CD14-positive monocyte (primary cell): ENCODE measurements at regions not wholly inside any gene's neighbourhood (a gene's known extent, or its start where the extent isn't known, plus 50 kb on each side); places are given as distances from the start of the nearest gene placed in this dataset.
A peak's percentile ranks its signal among the peaks of the same experiment; 100 is the strongest.

Experiments
- DNase-seq, 3 donors: peaks; one replicate each; pipeline ENCODE4 v3.0.0-alpha.2; 2011 to 2022
- H2AFZ ChIP-seq: 2 replicates; pipeline ENCODE4 v1.6.0; 2012; ENCODE audit warnings: mild to moderate bottlenecking, low read depth, low read length, inconsistent platforms; ENCODE audit not compliant: insufficient read depth, poor library complexity, severe bottlenecking
- H3K27ac ChIP-seq, 2 donors: 1 replicate in 1 of 2; 2 replicates in 1 of 2; pipeline ENCODE4 v1.5.1; 2012 to 2013; ENCODE audit warnings: low read length in 2 of 2, control low read depth in 1 of 2, inconsistent platforms in 1 of 2, low read depth in 1 of 2, mild to moderate bottlenecking in 1 of 2
- H3K27me3 ChIP-seq, 2 donors: one replicate each; pipeline versions ENCODE4 v1.6.0 to v1.6.1; 2011 to 2013; ENCODE audit warnings: low read length in 2 of 2; ENCODE audit not compliant: control insufficient read depth in 2 of 2, insufficient read depth in 2 of 2
- H3K36me3 ChIP-seq, 2 donors: replicated peaks in 1 of 2; 1 replicate in 1 of 2; 2 replicates in 1 of 2; pipeline versions ENCODE4 v1.5.1 to v1.6.1; 2012 to 2013; ENCODE audit warnings: low read length in 2 of 2, control low read depth in 1 of 2, inconsistent platforms in 1 of 2, mild to moderate bottlenecking in 1 of 2; ENCODE audit not compliant: insufficient read depth in 2 of 2, control insufficient read depth in 1 of 2
- H3K4me1 ChIP-seq, 2 donors: 1 replicate in 1 of 2; 2 replicates in 1 of 2; pipeline versions ENCODE4 v1.5.1 to v1.6.1; 2012 to 2013; ENCODE audit warnings: low read length in 2 of 2, control low read depth in 1 of 2, inconsistent platforms in 1 of 2, mild to moderate bottlenecking in 1 of 2, moderate library complexity in 1 of 2; ENCODE audit not compliant: insufficient read depth in 2 of 2, control insufficient read depth in 1 of 2
- H3K4me2 ChIP-seq: replicated peaks from 2 replicates; pipeline ENCODE3; 2012; ENCODE audit warnings: low read length, moderate library complexity, mild to moderate bottlenecking; ENCODE audit not compliant: poor library complexity, severe bottlenecking; ENCODE audit errors: extremely low read depth
- H3K4me3 ChIP-seq, 3 experiments: fragments of 200-600 bp in 1 of 3; sonication (generic) in 1 of 3; replicated peaks in 1 of 3; 1 replicate in 2 of 3; 2 replicates in 1 of 3; pipeline ENCODE4 v1.5.1; 2011 to 2013; ENCODE audit warnings: low read length in 3 of 3, mild to moderate bottlenecking in 3 of 3, control low read depth in 2 of 3, low read depth in 2 of 3, inconsistent platforms in 1 of 3, moderate library complexity in 1 of 3
- H3K79me2 ChIP-seq: 2 replicates; pipeline ENCODE4 v1.6.0; 2012; ENCODE audit warnings: mild to moderate bottlenecking, control low read depth, inconsistent platforms, low read length, moderate library complexity; ENCODE audit not compliant: insufficient read depth
- H3K9ac ChIP-seq: 2 replicates; pipeline ENCODE4 v1.6.0; 2017; ENCODE audit warnings: low read length, mild to moderate bottlenecking; ENCODE audit not compliant: insufficient read depth, poor library complexity, severe bottlenecking
- H3K9me3 ChIP-seq, 2 donors: replicated peaks in 1 of 2; 1 replicate in 1 of 2; 2 replicates in 1 of 2; pipeline versions ENCODE4 v1.5.1 to v1.6.1; 2012 to 2013; ENCODE audit warnings: low read length in 2 of 2, control low read depth in 1 of 2; ENCODE audit not compliant: control insufficient read depth in 1 of 2, insufficient read depth in 1 of 2
- H4K20me1 ChIP-seq: 2 replicates; pipeline ENCODE4 v1.6.0; 2012; ENCODE audit warnings: mild to moderate bottlenecking, low read length, control low read depth, moderate library complexity; ENCODE audit not compliant: insufficient read depth
- H3K27ac Mint-ChIP-seq, 7 donors: one replicate each; pipeline ENCODE4 v1.8.0; 2020; ENCODE audit warnings: mild to moderate bottlenecking in 7 of 7, mixed read lengths in 7 of 7, moderate library complexity in 6 of 7, inconsistent platforms in 2 of 7
- H3K27me3 Mint-ChIP-seq, 3 donors: one replicate each; pipeline ENCODE4 v1.8.0; 2021 to 2022; ENCODE audit warnings: low read depth in 3 of 3, mild to moderate bottlenecking in 3 of 3, mixed read lengths in 3 of 3, moderate library complexity in 3 of 3, inconsistent platforms in 1 of 3
- H3K36me3 Mint-ChIP-seq, 2 donors: one replicate each; pipeline ENCODE4 v1.8.0; 2020; ENCODE audit warnings: mixed read lengths in 2 of 2, inconsistent platforms in 1 of 2, mild to moderate bottlenecking in 1 of 2
- H3K4me1 Mint-ChIP-seq: one replicate; pipeline ENCODE4 v1.8.0; 2020; ENCODE audit warnings: mild to moderate bottlenecking, mixed read lengths
- H3K4me3 Mint-ChIP-seq, 2 donors: one replicate each; pipeline ENCODE4 v1.8.0; 2020; ENCODE audit warnings: mild to moderate bottlenecking in 2 of 2, mixed read lengths in 2 of 2, moderate library complexity in 1 of 2
- H3K9me3 Mint-ChIP-seq, 7 donors: one replicate each; pipeline ENCODE4 v1.8.0; 2020 to 2022; ENCODE audit warnings: mixed read lengths in 7 of 7, mild to moderate bottlenecking in 6 of 7, moderate library complexity in 6 of 7, inconsistent platforms in 2 of 7
- WGBS: methylation state at CpG from one replicate; pipeline ENCODE4 v1.1.5; 2013; ENCODE audit warnings: missing lambda C conversion rate; ENCODE audit not compliant: insufficient coverage; 5-methylcytosine and 5-hydroxymethylcytosine counted together
- intact Hi-C, 2 donors: fragments of 100-400 bp; cut with micrococcal nuclease; formaldehyde crosslinking; loops; one replicate each; pipeline versions ENCODE4 v1.15.0 to v1.15.1; 2023
- TF ChIP-seq, protein P1 (sequence below): fragments of 200-600 bp; IDR thresholded peaks from one replicate; pipeline ENCODE4 v1.8.0; 2022; ENCODE audit warnings: antibody characterized with exemption, mild to moderate bottlenecking

GRCh38 chr1:114278911-114279310 is 125.2 kb upstream of the SYT6 start:
- no peak overlapping the region for H3K27ac Mint-ChIP-seq
- no peak overlapping the region for H2AFZ ChIP-seq
- TF ChIP-seq, protein P1, sequence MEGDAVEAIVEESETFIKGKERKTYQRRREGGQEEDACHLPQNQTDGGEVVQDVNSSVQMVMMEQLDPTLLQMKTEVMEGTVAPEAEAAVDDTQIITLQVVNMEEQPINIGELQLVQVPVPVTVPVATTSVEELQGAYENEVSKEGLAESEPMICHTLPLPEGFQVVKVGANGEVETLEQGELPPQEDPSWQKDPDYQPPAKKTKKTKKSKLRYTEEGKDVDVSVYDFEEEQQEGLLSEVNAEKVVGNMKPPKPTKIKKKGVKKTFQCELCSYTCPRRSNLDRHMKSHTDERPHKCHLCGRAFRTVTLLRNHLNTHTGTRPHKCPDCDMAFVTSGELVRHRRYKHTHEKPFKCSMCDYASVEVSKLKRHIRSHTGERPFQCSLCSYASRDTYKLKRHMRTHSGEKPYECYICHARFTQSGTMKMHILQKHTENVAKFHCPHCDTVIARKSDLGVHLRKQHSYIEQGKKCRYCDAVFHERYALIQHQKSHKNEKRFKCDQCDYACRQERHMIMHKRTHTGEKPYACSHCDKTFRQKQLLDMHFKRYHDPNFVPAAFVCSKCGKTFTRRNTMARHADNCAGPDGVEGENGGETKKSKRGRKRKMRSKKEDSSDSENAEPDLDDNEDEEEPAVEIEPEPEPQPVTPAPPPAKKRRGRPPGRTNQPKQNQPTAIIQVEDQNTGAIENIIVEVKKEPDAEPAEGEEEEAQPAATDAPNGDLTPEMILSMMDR = no peak
- peaks cover 5% of the 10 kb centered on the region for H3K4me1 Mint-ChIP-seq
- H3K36me3 ChIP-seq = no peaks in the 10 kb centered on the region
- no peaks in the 10 kb centered on the region for H3K9me3 ChIP-seq
- H3K79me2 ChIP-seq = no peaks in the 10 kb centered on the region
- 94% methylated on average over 2 of the region's 3 CpGs for WGBS
- DNase-seq = no peak
- intact Hi-C loops = no loop called here
- H3K27me3 Mint-ChIP-seq = peaks cover 7 to 16% (median 9%) of the 10 kb centered on the region in 3 donors
- no peaks in the 10 kb centered on the region for H3K4me1 ChIP-seq
- no peak overlapping the region for H3K27ac ChIP-seq
- H3K36me3 Mint-ChIP-seq = no peaks in the 10 kb centered on the region
- no peaks in the 10 kb centered on the region for H3K9me3 Mint-ChIP-seq
- H3K4me2 ChIP-seq = no peak overlapping the region
- H3K4me3 Mint-ChIP-seq = peak overlapping the region in 1 of 2 donors; percentile 14
- H3K9ac ChIP-seq = no peak overlapping the region
- H4K20me1 ChIP-seq = no peaks in the 10 kb centered on the region
- peaks cover 0 to 2% of the 10 kb centered on the region in 2 donors for H3K27me3 ChIP-seq
- no peak overlapping the region for H3K4me3 ChIP-seq

GRCh38 chr1:114278430-114278829 is 124.8 kb upstream of the SYT6 start:
- H3K4me1 ChIP-seq = no peaks in the 10 kb centered on the region
- peaks cover 0 to 2% of the 10 kb centered on the region in 2 donors for H3K27me3 ChIP-seq
- Mint-ChIP-seq H3K4me1 (peaks cover 5% of the 10 kb centered on the region), H3K9me3 (no peaks in the 10 kb centered on the region), H3K36me3 (no peaks in the 10 kb centered on the region), H3K27ac (no peak overlapping the region), H3K4me3 (no peak overlapping the region), H3K27me3 (peaks cover 6 to 13% (median 9%) of the 10 kb centered on the region in 3 donors)
- no peaks in the 10 kb centered on the region for H4K20me1 ChIP-seq
- H3K27ac ChIP-seq = no peak overlapping the region
- H3K36me3 ChIP-seq = no peaks in the 10 kb centered on the region
- TF ChIP-seq, protein P1 = no peak
- no peaks in the 10 kb centered on the region for H3K79me2 ChIP-seq
- H3K9me3 ChIP-seq = no peaks in the 10 kb centered on the region
- intact Hi-C loops = no loop called here
- DNase-seq = no peak
- H3K9ac ChIP-seq = no peak overlapping the region
- H3K4me2 ChIP-seq = no peak overlapping the region
- H3K4me3 ChIP-seq = no peak overlapping the region
- H2AFZ ChIP-seq = no peak overlapping the region
